Left ventricle myocardium inferior (tissue), 1 donor: ENCODE measurements at regions not wholly inside any gene's neighbourhood (a gene's known extent, or its start where the extent isn't known, plus 50 kb on each side); places are given as distances from the start of the nearest gene placed in this dataset.

Experiments
- DNase-seq: peaks from one replicate; pipeline ENCODE4 v3.0.0-alpha.2; 2020
- H3K27ac ChIP-seq: fragments of 200-600 bp; replicated peaks from 2 replicates; pipeline ENCODE4 v1.8.0; 2021
- H3K27me3 ChIP-seq: fragments of 200-600 bp; 2 replicates; pipeline ENCODE4 v1.8.0; 2021; ENCODE audit warnings: low read depth
- H3K36me3 ChIP-seq: fragments of 200-600 bp; 2 replicates; pipeline ENCODE4 v1.8.0; 2021
- H3K4me1 ChIP-seq: fragments of 200-600 bp; 2 replicates; pipeline ENCODE4 v1.8.0; 2021
- H3K4me3 ChIP-seq: fragments of 200-600 bp; 2 replicates; pipeline ENCODE4 v1.8.0; 2021; ENCODE audit warnings: mild to moderate bottlenecking, moderate library complexity
- H3K9me3 ChIP-seq: fragments of 200-600 bp; replicated peaks from 2 replicates; pipeline ENCODE4 v1.8.0; 2021
- CTCF ChIP-seq: fragments of 200-600 bp; IDR thresholded peaks from 2 replicates; pipeline ENCODE4 v1.8.0; 2021; ENCODE audit warnings: antibody characterized with exemption, mild to moderate bottlenecking, borderline replicate concordance
- intact Hi-C: fragments of 100-400 bp; cut with micrococcal nuclease; formaldehyde crosslinking; loops from one replicate; pipeline ENCODE4 v1.11.0; 2022
- donor health status: DM: no; HTN: yes; CAD: no; lungs with severe emphysema.

GRCh38 chr12:61871485-61871810 lies 388.8 kb upstream of the USP15 start:
- Histone ChIP-seq H3K4me1 (no peaks in the 10 kb centered on the region), H3K36me3 (no peaks in the 10 kb centered on the region), H3K27ac (no peak overlapping the region), H3K4me3 (no peak overlapping the region), H3K27me3 (no peaks in the 10 kb centered on the region), H3K9me3 (no peaks in the 10 kb centered on the region)
- no peak for DNase-seq
- intact Hi-C loops = no loop called here
- no peak for TF ChIP-seq CTCF

- Histone ChIP-seq H3K4me3 (no peak overlapping the region), H3K36me3 (no peaks in the 10 kb centered on the region), H3K27ac (no peak overlapping the region), H3K4me1 (no peaks in the 10 kb centered on the region), H3K9me3 (no peaks in the 10 kb centered on the region), H3K27me3 (no peaks in the 10 kb centered on the region)
- TF ChIP-seq CTCF = no peak
- intact Hi-C loops = no loop called here
- DNase-seq = no peak
These were observed 381.0 kb upstream of the USP15 start for GRCh38 chr12:61879229-61879628.

- no peak for DNase-seq
- Histone ChIP-seq H3K4me3 (no peak overlapping the region), H3K36me3 (no peaks in the 10 kb centered on the region), H3K27me3 (no peaks in the 10 kb centered on the region), H3K9me3 (no peaks in the 10 kb centered on the region), H3K27ac (no peak overlapping the region), H3K4me1 (no peaks in the 10 kb centered on the region)
- TF ChIP-seq CTCF = no peak
- intact Hi-C loops = no loop called here
These were observed 380.0 kb upstream of the USP15 start for GRCh38 chr12:61880186-61880585.

GRCh38 chr12:61891632-61892031 lies 368.6 kb upstream of the USP15 start:
- Histone ChIP-seq H3K27ac (no peak overlapping the region), H3K27me3 (no peaks in the 10 kb centered on the region), H3K9me3 (no peaks in the 10 kb centered on the region), H3K4me1 (no peaks in the 10 kb centered on the region), H3K36me3 (no peaks in the 10 kb centered on the region), H3K4me3 (no peak overlapping the region)
- DNase-seq = no peak
- intact Hi-C loops = no loop called here
- no peak for TF ChIP-seq CTCF

GRCh38 chr12:61894168-61894567 lies 366.0 kb upstream of the USP15 start:
- no peaks in the 10 kb centered on the region for H3K27me3 ChIP-seq
- H3K9me3 ChIP-seq = peaks cover 21% of the 10 kb centered on the region
- no peak overlapping the region for H3K27ac ChIP-seq
- no peaks in the 10 kb centered on the region for H3K36me3 ChIP-seq
- intact Hi-C loops = no loop called here
- no peaks in the 10 kb centered on the region for H3K4me1 ChIP-seq
- H3K4me3 ChIP-seq = no peak overlapping the region
- no peak for TF ChIP-seq CTCF
- DNase-seq = no peak

GRCh38 chr12:61896436-61896835 lies 363.8 kb upstream of the USP15 start:
- Histone ChIP-seq H3K27me3 (no peaks in the 10 kb centered on the region), H3K4me3 (no peak overlapping the region), H3K27ac (no peak overlapping the region), H3K9me3 (peaks cover 31% of the 10 kb centered on the region), H3K4me1 (no peaks in the 10 kb centered on the region), H3K36me3 (no peaks in the 10 kb centered on the region)
- TF ChIP-seq CTCF = no peak
- intact Hi-C loops = no loop called here
- DNase-seq = no peak
